Fibroblast of lung (primary cell): ENCODE measurements at regions not wholly inside any gene's neighbourhood (a gene's known extent, or its start where the extent isn't known, plus 50 kb on each side); places are given as distances from the start of the nearest gene placed in this dataset.

Experiments used
- EZH2 ChIP-seq: IDR thresholded peaks from 2 replicates; pipeline ENCODE4 v1.5.1; 2012; ENCODE audit warnings: low read length, control low read depth, mild to moderate bottlenecking; ENCODE audit errors: missing control alignments
- TF ChIP-seq, protein P1 (sequence below), 2 donors: IDR thresholded peaks in 1 of 2; conservative IDR thresholded peaks in 1 of 2; 1 replicate in 1 of 2; 2 replicates in 1 of 2; pipeline ENCODE4 v1.5.1; 2011 to 2012; ENCODE audit warnings: low read length in 2 of 2, control low read depth in 1 of 2, inconsistent platforms in 1 of 2, low read depth in 1 of 2, mild to moderate bottlenecking in 1 of 2

DNA sequence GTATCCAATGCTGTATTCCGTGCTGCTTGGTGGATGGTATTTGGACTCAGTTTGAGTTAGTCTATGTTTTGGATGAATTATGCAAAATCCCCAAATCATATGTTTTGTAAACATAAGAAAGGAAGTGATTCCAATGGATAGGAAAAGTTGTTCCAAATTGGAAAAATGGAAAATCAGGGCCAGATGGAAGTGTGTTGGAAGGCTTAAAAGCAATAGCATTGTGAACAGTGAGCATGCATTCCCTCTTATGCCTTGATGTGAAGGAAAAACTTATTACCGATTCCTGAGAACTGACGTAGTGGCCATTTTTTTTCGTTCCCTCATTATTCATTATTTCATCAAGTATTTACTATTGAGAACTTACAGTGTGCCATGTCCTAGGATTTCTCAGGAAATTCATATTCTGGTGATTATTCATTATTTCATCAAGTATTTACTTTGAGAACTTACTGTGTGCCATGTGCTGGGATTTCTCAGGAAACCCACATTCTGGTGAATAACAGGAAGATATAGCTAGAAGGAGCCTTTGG lies 144.1 kb upstream of the TPRG1 start:
- TF ChIP-seq, protein P1, sequence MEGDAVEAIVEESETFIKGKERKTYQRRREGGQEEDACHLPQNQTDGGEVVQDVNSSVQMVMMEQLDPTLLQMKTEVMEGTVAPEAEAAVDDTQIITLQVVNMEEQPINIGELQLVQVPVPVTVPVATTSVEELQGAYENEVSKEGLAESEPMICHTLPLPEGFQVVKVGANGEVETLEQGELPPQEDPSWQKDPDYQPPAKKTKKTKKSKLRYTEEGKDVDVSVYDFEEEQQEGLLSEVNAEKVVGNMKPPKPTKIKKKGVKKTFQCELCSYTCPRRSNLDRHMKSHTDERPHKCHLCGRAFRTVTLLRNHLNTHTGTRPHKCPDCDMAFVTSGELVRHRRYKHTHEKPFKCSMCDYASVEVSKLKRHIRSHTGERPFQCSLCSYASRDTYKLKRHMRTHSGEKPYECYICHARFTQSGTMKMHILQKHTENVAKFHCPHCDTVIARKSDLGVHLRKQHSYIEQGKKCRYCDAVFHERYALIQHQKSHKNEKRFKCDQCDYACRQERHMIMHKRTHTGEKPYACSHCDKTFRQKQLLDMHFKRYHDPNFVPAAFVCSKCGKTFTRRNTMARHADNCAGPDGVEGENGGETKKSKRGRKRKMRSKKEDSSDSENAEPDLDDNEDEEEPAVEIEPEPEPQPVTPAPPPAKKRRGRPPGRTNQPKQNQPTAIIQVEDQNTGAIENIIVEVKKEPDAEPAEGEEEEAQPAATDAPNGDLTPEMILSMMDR (conservative IDR thresholded peaks at IDR 0.05 in 1 of 2, IDR thresholded peaks at IDR 0.05 in 1 of 2; ENCODE audit: low read depth in 1 of 2, low read length in 2 of 2): no peak
- TF ChIP-seq EZH2: no peak
